ENCODE measurements at regions not wholly inside any gene's neighbourhood (a gene's known extent, or its start where the extent isn't known, plus 50 kb on each side); places are given as distances from the start of the nearest gene placed in this dataset.

GRCh38 chr14:66388516-66388915 lies 97.7 kb upstream of the CCDC196 start:
- no peak for DNase-seq (ENCODE audit: extremely low read depth, low read depth)
- no peak for TF ChIP-seq CTCF (IDR thresholded peaks at IDR 0.05; ENCODE audit: low read depth, low read length)

- TF ChIP-seq CTCF (IDR thresholded peaks at IDR 0.05; ENCODE audit: low read depth, low read length): no peak
- no peak for DNase-seq (ENCODE audit: extremely low read depth, low read depth)
Observed at GRCh38 chr14:66389481-66389880, 96.7 kb upstream of the CCDC196 start.

- no peak for TF ChIP-seq CTCF (IDR thresholded peaks at IDR 0.05; ENCODE audit: low read depth, low read length)
- no peak for DNase-seq (ENCODE audit: extremely low read depth, low read depth)
Observed at GRCh38 chr14:66395300-66395699, 90.9 kb upstream of the CCDC196 start.

DNA sequence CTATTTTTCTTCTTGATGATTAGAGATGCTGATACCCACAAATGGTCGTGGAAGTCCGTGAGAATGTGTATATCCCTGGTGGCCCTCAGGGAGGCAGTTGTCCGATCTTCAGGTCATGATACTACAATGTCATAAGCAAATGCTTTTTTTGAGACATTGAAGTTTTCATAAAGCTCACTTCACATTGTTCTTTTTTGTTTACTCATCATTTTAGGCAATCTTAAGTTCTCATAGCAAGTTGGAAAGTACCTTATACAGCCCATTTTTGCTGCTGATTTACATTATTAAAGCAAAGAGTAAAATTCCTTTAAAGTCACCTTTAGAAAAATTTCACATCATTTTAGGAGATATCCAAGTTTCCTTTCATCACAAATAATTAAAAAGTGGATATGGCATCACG lies 90.0 kb upstream of the CCDC196 start:
- no peak for DNase-seq (ENCODE audit: extremely low read depth, low read depth)

GRCh38 chr14:66398437-66398836 lies 87.7 kb upstream of the CCDC196 start:
- TF ChIP-seq CTCF (IDR thresholded peaks at IDR 0.05; ENCODE audit: low read depth, low read length): no peak
- DNase-seq (ENCODE audit: extremely low read depth, low read depth): no peak

More for the DNA sequence above, 90.0 kb upstream of the CCDC196 start:
- no peak for TF ChIP-seq CTCF (IDR thresholded peaks at IDR 0.05; ENCODE audit: low read depth, low read length)

DNA sequence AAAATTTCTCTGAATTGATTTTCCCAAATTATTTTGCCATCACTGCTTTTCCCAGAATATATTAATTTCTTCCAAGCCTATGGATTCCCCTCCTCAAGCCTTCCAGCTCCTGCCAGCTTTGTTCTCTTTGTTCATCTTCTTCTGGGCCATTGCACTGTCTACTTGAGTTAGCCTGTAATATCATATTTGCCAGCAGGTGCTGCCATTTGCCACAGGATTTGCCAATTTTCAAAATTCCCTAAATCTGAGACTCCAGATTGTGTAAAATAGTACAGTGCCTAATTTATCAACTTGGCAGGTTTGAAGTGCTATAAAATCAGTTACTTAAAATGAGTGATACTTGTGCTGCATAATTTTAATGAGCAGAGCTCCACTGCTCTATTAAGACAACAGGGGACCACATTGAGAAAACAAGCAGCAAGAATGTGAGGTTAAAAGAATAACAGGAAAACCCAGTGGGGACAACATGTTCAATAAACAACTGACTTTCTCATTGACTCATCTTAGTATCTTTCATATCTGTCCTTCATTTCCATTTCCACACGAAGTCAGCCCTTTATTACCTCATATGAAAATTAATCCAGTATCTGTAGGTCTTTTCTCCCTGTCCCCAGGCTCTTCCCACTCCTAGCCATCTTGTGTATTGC lies 84.6 kb upstream of the CCDC196 start:
- peak; percentile 1; the same call in 1 of the 2 replicates for TF ChIP-seq CTCF (IDR thresholded peaks at IDR 0.05; ENCODE audit: low read depth, low read length)
- DNase-seq (ENCODE audit: extremely low read depth, low read depth): no peak

- DNase-seq (ENCODE audit: extremely low read depth, low read depth): no peak
- peak; percentile 29 for TF ChIP-seq CTCF (IDR thresholded peaks at IDR 0.05; ENCODE audit: low read depth, low read length)
Observed at GRCh38 chr14:66403183-66403582, 83.0 kb upstream of the CCDC196 start.

All from AG09319 (cell line).